HEK293 (cell line): ENCODE measurements at regions not wholly inside any gene's neighbourhood (a gene's known extent, or its start where the extent isn't known, plus 50 kb on each side); places are given as distances from the start of the nearest gene placed in this dataset.

Experiments used
- SP2 ChIP-seq: fragments of 450-650 bp; formaldehyde crosslinking; IDR thresholded peaks from 2 replicates; pipeline ENCODE4 v1.5.1; 2016; ENCODE audit warnings: missing biosample characterization, missing genetic modification characterization
- TCF7L2 ChIP-seq: IDR thresholded peaks from 2 replicates; pipeline ENCODE4 v1.6.1; 2011; ENCODE audit warnings: low read depth, mild to moderate bottlenecking, inconsistent platforms, low read length, moderate library complexity, borderline replicate concordance
- YY1 ChIP-seq: fragments of 450-650 bp; formaldehyde crosslinking; IDR thresholded peaks from 2 replicates; pipeline ENCODE4 v1.5.1; 2018; ENCODE audit warnings: missing biosample characterization, missing genetic modification characterization
- ZNF174 ChIP-seq: fragments of 450-650 bp; formaldehyde crosslinking; IDR thresholded peaks from 2 replicates; pipeline ENCODE4 v1.5.0; 2017; ENCODE audit warnings: missing biosample characterization, mild to moderate bottlenecking, missing genetic modification characterization
- ZNF501 ChIP-seq: fragments of 450-650 bp; formaldehyde crosslinking; IDR thresholded peaks from 2 replicates; pipeline ENCODE4 v1.5.1; 2016; ENCODE audit warnings: missing biosample characterization, missing genetic modification characterization
- ZNF776 ChIP-seq: fragments of 450-650 bp; formaldehyde crosslinking; IDR thresholded peaks from 2 replicates; pipeline ENCODE4 v1.5.0; 2017; ENCODE audit warnings: missing biosample characterization, missing genetic modification characterization, borderline replicate concordance

GRCh38 chr14:36243183-36243582, 66.7 kb upstream of the PTCSC3 start:
- TF ChIP-seq SP2 (tag by site-specific recombination) (no peak), TCF7L2 (no peak), ZNF501 (no peak), ZNF776 (no peak), ZNF174 (tag by site-specific recombination) (no peak), YY1 (no peak)
